ENCODE measurements at regions not wholly inside any gene's neighbourhood (a gene's known extent, or its start where the extent isn't known, plus 50 kb on each side); places are given as distances from the start of the nearest gene placed in this dataset.

- ATAC-seq (no peak), DNase-seq (no peak)
- intact Hi-C loops (cut with DNase I, micrococcal nuclease), result no loop called here
These were observed 528.0 kb upstream of the TNP1 start for GRCh38 chr2:217387776-217388387.

- ATAC-seq, result no peak
- intact Hi-C loops (cut with DNase I, micrococcal nuclease), result no loop called here
- DNase-seq, result no peak
These were observed 526.2 kb upstream of the TNP1 start for GRCh38 chr2:217386041-217386440.

- intact Hi-C loops (cut with DNase I, micrococcal nuclease), result no loop called here
- ATAC-seq (no peak), DNase-seq (no peak)
These were observed 523.8 kb upstream of the TNP1 start for GRCh38 chr2:217383620-217384019.

- intact Hi-C loops (cut with DNase I, micrococcal nuclease), result no loop called here
- no peak for DNase-seq
- ATAC-seq, result no peak
These were observed 522.9 kb upstream of the TNP1 start for GRCh38 chr2:217382794-217383193.

GRCh38 chr2:217379807-217380206 is 519.9 kb upstream of the TNP1 start:
- DNase-seq, result no peak
- no peak for ATAC-seq
- intact Hi-C loops (cut with DNase I, micrococcal nuclease), result no loop called here

GRCh38 chr2:217372794-217373193 is 512.9 kb upstream of the TNP1 start:
- ATAC-seq, result no peak
- intact Hi-C loops (cut with DNase I, micrococcal nuclease), result no loop called here
- DNase-seq, result no peak

GRCh38 chr2:217371781-217372213 is 511.9 kb upstream of the TNP1 start:
- DNase-seq, result no peak
- ATAC-seq, result no peak
- intact Hi-C loops (cut with DNase I, micrococcal nuclease), result no loop called here

- intact Hi-C loops (cut with DNase I, micrococcal nuclease), result no loop called here
- ATAC-seq, result no peak
These were observed 510.5 kb upstream of the TNP1 start for GRCh38 chr2:217370391-217370790.

GRCh38 chr2:217367464-217367863 is 507.6 kb upstream of the TNP1 start:
- intact Hi-C loops (cut with DNase I, micrococcal nuclease), result no loop called here
- ATAC-seq (no peak), DNase-seq (no peak)

More at GRCh38 chr2:217370391-217370790, 510.5 kb upstream of the TNP1 start:
- no peak for DNase-seq

GRCh38 chr2:217366966-217367365 is 507.1 kb upstream of the TNP1 start:
- ATAC-seq (no peak), DNase-seq (no peak)
- intact Hi-C loops (cut with DNase I, micrococcal nuclease), result no loop called here

GRCh38 chr2:217366266-217366895 is 506.5 kb upstream of the TNP1 start:
- DNase-seq, result no peak
- no peak for ATAC-seq
- intact Hi-C loops (cut with DNase I, micrococcal nuclease), result no loop called here

GRCh38 chr2:217365656-217366055 is 505.8 kb upstream of the TNP1 start:
- intact Hi-C loops (cut with DNase I, micrococcal nuclease), result no loop called here
- DNase-seq, result no peak
- ATAC-seq, result no peak

- no peak for DNase-seq
- intact Hi-C loops (cut with DNase I, micrococcal nuclease), result no loop called here
These were observed 504.4 kb upstream of the TNP1 start for GRCh38 chr2:217364224-217364623.

GRCh38 chr2:217363470-217363869 is 503.6 kb upstream of the TNP1 start:
- DNase-seq (no peak), ATAC-seq (no peak)
- intact Hi-C loops (cut with DNase I, micrococcal nuclease), result no loop called here

More at GRCh38 chr2:217364224-217364623, 504.4 kb upstream of the TNP1 start:
- ATAC-seq, result no peak

GRCh38 chr2:217362710-217363109 is 502.8 kb upstream of the TNP1 start:
- ATAC-seq, result no peak
- no peak for DNase-seq
- intact Hi-C loops (cut with DNase I, micrococcal nuclease), result no loop called here

GRCh38 chr2:217362286-217362685 is 502.4 kb upstream of the TNP1 start:
- no peak for ATAC-seq
- DNase-seq, result no peak
- intact Hi-C loops (cut with DNase I, micrococcal nuclease), result no loop called here

GRCh38 chr2:217361483-217361880 is 501.6 kb upstream of the TNP1 start:
- ATAC-seq (no peak), DNase-seq (no peak)
- intact Hi-C loops (cut with DNase I, micrococcal nuclease), result no loop called here

GRCh38 chr2:217360781-217361482 is 501.1 kb upstream of the TNP1 start:
- DNase-seq (peak in 1 of 2 donors; percentile 30), ATAC-seq (no peak)
- intact Hi-C loops (cut with DNase I, micrococcal nuclease), result no loop called here

- no peak for ATAC-seq
- intact Hi-C loops (cut with DNase I, micrococcal nuclease), result no loop called here
- no peak for DNase-seq
These were observed 500.2 kb upstream of the TNP1 start for GRCh38 chr2:217360111-217360510.

- intact Hi-C loops (cut with DNase I, micrococcal nuclease), result no loop called here
- no peak for ATAC-seq
These were observed 498.2 kb upstream of the TNP1 start for GRCh38 chr2:217357886-217358620.

More at GRCh38 chr2:217357886-217358620, 498.2 kb upstream of the TNP1 start:
- no peak for DNase-seq

Measured in left colon (tissue), 2 donors.